ENCODE measurements at regions not wholly inside any gene's neighbourhood (a gene's known extent, or its start where the extent isn't known, plus 50 kb on each side); places are given as distances from the start of the nearest gene placed in this dataset.
A peak's percentile ranks its signal among the peaks of the same experiment; 100 is the strongest.

DNA sequence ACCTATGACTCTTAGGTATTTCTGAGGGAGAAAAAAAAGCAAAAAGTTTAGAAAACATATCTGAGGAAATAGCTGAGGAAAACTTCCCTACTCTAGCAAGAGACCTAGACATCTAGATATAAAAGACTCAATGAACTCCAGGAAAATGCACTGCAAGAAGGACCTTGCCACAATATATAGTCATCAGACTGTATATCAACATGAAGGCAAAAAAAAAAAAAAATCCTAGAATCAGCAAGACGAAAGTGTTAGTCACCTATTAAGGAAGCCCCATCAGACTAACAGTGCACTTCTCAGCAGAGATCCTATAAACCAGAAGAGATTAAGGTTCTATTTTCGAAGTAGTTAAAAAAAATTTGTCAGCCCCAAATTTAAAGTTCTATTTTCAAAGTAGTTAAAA, 166.2 kb downstream of the TMEM38B start:
- ATAC-seq (no peak), DNase-seq (ENCODE audit: low spot score) (no peak)

- ATAC-seq = no peak
- DNase-seq (ENCODE audit: low spot score) = no peak
Observed at GRCh38 chr9:105861972-105862371, 167.6 kb downstream of the TMEM38B start.

GRCh38 chr9:105864248-105864898, 170.0 kb downstream of the TMEM38B start:
- no peak for DNase-seq (ENCODE audit: low spot score)
- ATAC-seq = no peak

DNA sequence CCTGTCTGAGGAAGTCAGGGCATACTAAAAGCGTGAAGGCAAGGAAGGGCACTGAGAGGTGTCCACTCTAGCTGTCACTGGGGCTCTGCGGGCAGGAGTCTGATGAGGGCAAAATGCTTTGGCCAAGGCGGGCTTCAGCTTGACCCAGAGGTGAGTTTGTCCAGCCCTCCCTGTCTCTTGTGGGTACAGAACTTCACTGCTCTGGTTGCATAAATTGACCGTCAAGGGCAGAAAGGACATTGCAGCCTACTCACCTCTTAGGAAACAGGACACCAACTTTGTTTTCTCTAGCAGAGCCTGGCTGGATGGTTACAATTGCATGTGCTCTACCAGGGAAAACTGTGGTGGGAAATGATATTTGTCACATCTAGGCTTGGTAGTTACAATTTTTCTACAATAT, 170.9 kb downstream of the TMEM38B start:
- no peak for DNase-seq (ENCODE audit: low spot score)
- no peak for ATAC-seq

DNA sequence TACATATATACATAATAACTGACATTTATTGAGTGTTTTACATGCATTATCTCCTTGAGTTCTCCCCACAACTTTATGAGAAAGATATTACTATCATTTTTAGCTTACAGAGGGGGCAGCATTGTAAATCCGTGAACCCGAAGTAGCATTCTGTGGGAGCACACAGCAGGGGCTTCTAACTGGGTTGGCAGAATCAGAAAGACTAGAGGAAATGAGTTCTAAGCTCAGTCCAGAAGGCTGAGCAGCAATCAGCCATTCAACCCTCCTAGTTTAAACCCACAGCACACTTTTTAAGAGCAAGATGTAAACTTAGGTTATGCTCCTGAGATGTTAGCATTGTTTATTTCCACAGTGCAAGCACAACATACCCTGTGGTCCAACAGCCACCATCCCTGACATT, 177.2 kb downstream of the TMEM38B start:
- ATAC-seq (no peak), DNase-seq (ENCODE audit: low spot score) (no peak)

DNA sequence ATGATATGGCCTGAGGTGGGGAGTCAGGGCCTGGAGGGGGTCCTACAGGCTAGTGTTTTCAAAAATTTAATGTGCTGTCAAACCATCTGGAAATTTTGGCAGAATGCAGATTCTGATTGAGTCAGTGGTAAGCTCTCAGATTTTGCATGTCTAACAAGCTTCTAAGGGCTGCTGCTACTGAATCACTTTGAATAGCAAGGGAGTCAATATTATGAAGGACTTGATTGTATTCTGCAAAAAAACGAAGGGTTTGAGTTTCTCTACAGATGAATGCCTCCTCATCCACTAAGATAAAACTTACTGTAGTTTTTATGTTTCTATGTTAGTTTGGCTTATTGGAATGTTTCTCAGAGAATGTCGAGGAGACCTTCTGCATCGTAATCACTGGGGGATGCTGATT, 179.5 kb downstream of the TMEM38B start:
- DNase-seq (ENCODE audit: low spot score) (no peak), ATAC-seq (no peak)

- no peak for DNase-seq (ENCODE audit: low spot score)
Observed at GRCh38 chr9:105877721-105878120, 183.4 kb downstream of the TMEM38B start.

DNA sequence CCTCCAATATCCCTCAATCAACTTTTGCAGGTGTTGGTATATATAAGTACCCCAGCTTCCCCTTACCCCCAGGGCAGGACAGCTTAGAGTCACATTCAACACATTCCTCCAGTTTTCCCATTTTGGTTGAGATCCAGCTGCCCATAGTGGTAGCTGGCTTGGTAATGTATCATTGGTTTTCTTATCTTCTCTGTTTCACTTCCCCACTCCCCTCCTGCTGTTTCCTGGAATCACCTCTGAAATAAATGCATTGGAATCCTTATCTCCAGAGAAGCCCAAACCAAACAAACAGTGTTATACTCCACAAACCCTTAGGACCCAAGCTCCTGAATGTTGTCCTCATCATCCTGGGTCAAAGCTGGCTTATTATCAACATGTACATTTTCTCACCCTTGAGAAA, 184.8 kb downstream of the TMEM38B start:
- ATAC-seq = no peak
- no peak for DNase-seq (ENCODE audit: low spot score)

More at GRCh38 chr9:105877721-105878120, 183.4 kb downstream of the TMEM38B start:
- ATAC-seq = no peak

GRCh38 chr9:105880517-105880916, 186.2 kb downstream of the TMEM38B start:
- ATAC-seq (no peak), DNase-seq (ENCODE audit: low spot score) (no peak)

- no peak for DNase-seq (ENCODE audit: low spot score)
- no peak for ATAC-seq
Observed at GRCh38 chr9:105881021-105881420, 186.7 kb downstream of the TMEM38B start.

DNA sequence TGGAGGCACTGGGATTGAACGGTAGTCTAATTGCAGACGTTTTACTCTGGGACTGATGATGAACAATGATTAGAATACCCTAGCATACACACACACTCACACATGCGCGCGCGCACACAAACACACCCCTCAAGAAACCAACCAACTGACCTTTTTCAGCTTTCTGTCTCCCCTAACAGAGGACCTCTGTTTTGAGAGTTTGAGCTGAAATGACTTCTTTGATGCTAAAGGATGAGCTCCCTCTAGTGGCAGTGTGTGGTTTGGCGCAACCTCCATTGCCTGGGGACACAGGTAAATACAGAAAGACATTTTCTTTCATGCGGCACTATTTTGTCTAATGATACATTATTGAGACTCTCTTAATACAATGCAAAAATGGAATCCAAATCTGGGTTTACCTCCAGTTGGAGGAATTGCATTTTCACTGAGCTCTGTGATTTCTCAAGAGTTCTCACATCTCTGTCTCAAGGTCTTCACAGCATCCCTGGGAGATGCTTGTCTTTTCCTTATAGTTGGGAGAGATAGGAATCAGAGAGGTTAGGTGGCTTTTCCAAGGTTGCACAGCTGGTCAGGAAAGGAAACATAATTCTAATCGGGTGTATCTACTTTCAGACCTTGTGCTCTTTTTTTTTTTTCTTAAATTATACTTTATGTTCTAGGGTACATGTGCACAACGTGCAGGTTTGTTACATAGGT, 187.5 kb downstream of the TMEM38B start:
- peak; percentile 97 for ATAC-seq
- DNase-seq (ENCODE audit: low spot score) = peak; percentile 58

DNA sequence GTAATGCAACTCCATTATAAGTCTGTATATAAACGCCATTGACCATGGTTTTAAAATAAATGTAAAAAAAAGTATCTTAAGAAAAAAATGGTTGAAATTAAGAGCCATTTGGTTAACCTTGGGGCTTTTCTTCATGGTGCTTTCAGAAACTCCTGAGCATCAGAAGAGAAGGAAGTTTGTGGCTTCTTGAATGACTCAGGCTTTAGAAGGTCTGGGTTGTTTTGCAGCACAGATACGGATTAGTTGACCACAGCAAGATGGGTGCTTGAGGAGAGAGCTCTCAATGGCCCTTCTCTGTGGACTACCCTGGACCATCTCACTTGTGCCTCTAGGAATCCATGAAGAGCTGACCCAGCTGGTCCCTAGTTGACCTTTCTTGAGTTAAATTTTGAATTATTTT, 189.5 kb downstream of the TMEM38B start:
- no peak for DNase-seq (ENCODE audit: low spot score)
- ATAC-seq = no peak

DNA sequence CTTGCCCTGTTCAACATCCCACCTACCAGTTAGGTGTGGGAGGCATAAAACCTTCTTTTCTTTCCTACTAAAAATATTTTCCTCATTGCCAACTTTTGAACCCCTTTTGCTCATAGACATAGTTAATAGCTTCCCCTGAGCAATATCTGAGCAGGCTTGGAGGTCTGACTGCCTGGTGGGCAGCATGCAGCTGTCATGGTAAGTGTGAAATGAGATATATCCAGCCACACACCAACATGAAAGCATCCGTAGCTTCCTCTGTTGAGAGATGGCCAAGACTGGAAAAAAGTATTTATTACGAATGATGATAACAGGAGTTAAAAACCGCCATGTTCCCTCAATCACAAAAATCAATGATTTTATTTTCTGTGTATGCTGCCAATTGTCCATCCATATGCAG, 190.1 kb downstream of the TMEM38B start:
- ATAC-seq (no peak), DNase-seq (ENCODE audit: low spot score) (no peak)

DNA sequence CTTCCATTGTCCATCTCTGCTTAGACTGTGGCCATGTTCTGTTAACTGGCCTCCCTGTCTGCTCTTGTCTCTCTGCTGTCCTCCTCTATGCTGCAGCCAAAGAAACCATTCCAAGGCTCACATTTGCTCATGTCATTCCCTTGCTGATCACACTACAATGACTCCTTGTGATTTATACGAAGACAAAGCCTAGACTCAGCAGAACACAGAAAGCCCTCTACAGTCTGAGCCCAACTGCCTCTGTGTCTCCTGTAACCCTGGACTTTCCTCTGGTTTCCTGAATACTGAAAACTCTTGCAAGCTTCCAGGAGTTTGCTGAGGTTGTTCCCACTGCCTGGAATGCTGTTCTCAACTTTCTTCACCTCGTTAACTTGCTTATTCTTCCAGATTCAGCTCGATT, 191.8 kb downstream of the TMEM38B start:
- ATAC-seq (no peak), DNase-seq (ENCODE audit: low spot score) (no peak)

GRCh38 chr9:105887679-105888078, 193.3 kb downstream of the TMEM38B start:
- ATAC-seq = no peak
- no peak for DNase-seq (ENCODE audit: low spot score)

DNA sequence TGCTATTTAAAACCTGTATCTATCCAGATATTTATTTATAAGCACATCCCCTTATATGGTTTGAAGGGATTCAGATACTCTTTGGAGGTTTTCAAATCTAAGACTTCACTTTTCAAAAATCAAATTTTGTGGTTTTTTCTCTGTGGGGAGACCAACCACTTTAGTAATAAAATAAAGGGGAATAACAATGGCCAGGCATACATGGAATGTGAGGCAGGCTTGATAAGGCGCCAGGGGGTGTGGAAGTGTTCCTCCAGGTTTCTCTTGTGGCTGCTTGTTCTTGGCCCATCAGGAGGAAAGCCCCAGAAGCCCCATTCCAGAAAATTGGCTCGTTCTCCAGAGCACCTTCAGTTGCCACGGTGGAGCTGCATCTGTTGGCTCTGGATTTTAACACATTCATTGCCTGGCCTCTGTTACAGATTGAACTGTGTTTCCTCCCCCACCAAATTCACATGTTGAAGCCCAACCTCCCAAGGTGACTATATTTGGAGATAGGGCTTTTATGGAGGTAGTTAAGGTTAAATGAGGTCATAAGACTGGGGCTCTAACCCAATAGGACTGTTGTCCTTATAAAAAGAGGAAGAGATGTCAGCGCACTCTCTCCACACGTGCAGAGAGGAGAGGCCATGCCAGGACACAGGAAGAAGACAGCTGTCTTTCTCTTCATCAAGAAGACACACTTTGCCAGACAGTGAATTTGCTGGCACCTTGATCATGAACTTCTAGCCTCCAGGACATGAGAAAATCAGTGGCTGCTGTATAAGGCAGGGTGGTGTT, 195.9 kb downstream of the TMEM38B start:
- DNase-seq (ENCODE audit: low spot score) = no peak
- no peak for ATAC-seq

DNA sequence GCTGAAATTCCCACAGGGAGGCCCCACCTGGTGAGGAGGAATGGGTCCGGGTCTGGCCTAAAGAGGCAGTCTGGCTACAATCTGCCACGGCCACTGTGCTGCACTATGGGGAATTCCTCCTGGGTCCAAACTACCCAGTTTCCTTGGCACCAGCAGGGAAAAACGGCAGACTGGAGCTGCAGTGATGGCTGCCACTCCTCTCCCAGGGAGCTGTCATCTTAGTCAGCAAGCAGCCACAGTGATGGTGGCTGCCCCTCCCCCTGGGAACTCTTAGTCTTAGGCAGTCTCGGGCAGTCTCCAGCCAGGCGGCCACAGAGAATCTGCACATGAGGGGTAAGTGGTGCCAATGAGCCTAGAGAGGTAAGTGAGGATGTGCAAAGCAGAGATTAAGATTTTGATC, 205.8 kb downstream of the TMEM38B start:
- ATAC-seq (no peak), DNase-seq (ENCODE audit: low spot score) (no peak)

- DNase-seq (ENCODE audit: low spot score) (no peak), ATAC-seq (peak; percentile 94)
Observed at GRCh38 chr9:105901514-105902109, 207.3 kb downstream of the TMEM38B start.

- no peak for DNase-seq (ENCODE audit: low spot score)
- ATAC-seq = no peak
Observed at GRCh38 chr9:105908069-105908468, 213.7 kb downstream of the TMEM38B start.

GRCh38 chr9:105911104-105911911, 217.0 kb downstream of the TMEM38B start:
- ATAC-seq = no peak
- no peak for DNase-seq (ENCODE audit: low spot score)
